Heart left ventricle (tissue), 13 donors: ENCODE measurements at regions not wholly inside any gene's neighbourhood (a gene's known extent, or its start where the extent isn't known, plus 50 kb on each side); places are given as distances from the start of the nearest gene placed in this dataset.

ENCODE experiments used
- CTCF ChIP-seq, 12 donors: fragments of 200-600 bp; sonication (generic) in 4 of 12; IDR thresholded peaks; one replicate each; pipeline versions ENCODE4 v1.5.0 to v1.8.0; 2018 to 2022; ENCODE audit warnings: antibody characterized with exemption in 12 of 12, mild to moderate bottlenecking in 5 of 12
- POLR2A ChIP-seq, 2 donors: fragments of 450-650 bp; IDR thresholded peaks; one replicate each; pipeline ENCODE4 v1.6.1; 2017; ENCODE audit warnings: antibody characterized with exemption in 2 of 2, mild to moderate bottlenecking in 2 of 2, moderate library complexity in 2 of 2
- donor health status: ischemic (EF 13 %, LVEDD 7.1; RV severe dilation, severe dysfunction).
- donor health status: DM: no; HTN: yes; CAD: no.
- donor health status: DM: no; HTN: no; CAD: no.
- donor health status: ischemic (EF 25% LVEDD 6.9; RV normal size, moderate dysfunction).
- donor health status: ischemic (EF 25% LVEDD 5.7; RV mildly dilated, moderate dysfunction).
- donor health status: ischemic (EF 35%, LVEDD 5.7; RV mildly dilated, moderate dysfunction).
- donor health status: nonischemic (EF 11% LVEDD 7.7; RV severe dilation, severe dysfunction).
- donor health status: DM: yes; HTN: yes; CAD: no.
- donor health status: PGD.
- donor health status: ischemic (EF 29% LVEDD 5.4; RV normal size, mild dysfunction).
- donor health status: nonischemic (EF 23%, LVEDD 6.1; RV moderate dilation, normal function).

DNA sequence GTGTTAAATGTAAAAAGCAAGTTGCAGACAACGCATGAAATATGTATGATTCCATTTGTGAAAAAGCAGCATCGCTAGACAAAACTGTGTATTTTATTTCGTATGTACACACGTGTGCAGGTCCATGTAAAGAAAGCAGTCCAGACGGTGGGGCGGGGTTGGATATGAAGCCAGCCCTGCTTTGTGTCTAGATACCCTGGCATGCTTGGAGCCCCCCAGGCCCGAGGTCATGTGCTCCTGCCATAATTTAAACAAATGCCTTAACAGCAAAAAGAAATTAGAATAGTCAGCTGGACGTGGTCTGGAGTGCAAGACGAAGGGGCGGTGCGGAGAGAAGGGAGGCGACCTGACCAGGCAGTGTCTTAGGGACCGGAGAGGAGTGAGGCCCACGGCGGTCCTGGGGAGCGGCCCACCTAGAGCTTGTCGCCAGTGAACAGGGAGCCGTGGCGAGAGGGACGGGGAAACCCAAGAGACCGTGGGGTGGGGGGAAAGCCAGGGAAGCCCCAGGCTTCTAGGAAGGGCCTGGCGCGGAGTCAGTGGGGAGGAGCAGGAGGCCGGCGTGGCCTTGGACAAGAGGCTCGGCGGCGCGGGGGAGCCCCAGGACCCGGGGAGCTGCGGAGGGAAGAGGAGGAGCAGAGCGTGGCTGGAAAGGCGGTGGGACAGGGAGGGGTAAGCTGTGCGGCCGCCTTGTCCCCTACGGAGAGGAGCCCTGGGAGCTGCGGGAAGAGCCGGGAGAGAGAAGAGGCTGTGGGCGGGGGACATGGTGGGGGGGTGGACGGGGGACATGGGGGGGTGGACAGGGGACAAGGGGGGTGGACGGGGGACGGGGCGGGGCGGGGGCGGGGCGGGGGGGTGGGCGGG, 118.5 kb upstream of the C14orf180 start:
- TF ChIP-seq CTCF (IDR thresholded peaks at IDR 0.05) (no peak), POLR2A (IDR thresholded peaks at IDR 0.05) (no peak)
